Mesothelial cell of epicardium (in vitro differentiated cells): ENCODE measurements at regions not wholly inside any gene's neighbourhood (a gene's known extent, or its start where the extent isn't known, plus 50 kb on each side); places are given as distances from the start of the nearest gene placed in this dataset.

Experiments used
- DNase-seq, 2 experiments: peaks; one replicate each; pipeline ENCODE4 v3.0.0; 2021; ENCODE audit warnings: low spot score in 2 of 2; ENCODE audit not compliant: unreplicated experiment in 2 of 2
- H3K27ac Mint-ChIP-seq: 2 replicates; pipeline ENCODE4 v1.8.0; 2021; ENCODE audit warnings: mixed read lengths
- H3K27me3 Mint-ChIP-seq: 2 replicates; pipeline ENCODE4 v1.8.0; 2021; ENCODE audit warnings: low read depth, mixed read lengths
- H3K36me3 Mint-ChIP-seq: 2 replicates; pipeline ENCODE4 v1.8.0; 2021; ENCODE audit warnings: mixed read lengths
- H3K4me1 Mint-ChIP-seq: 2 replicates; pipeline ENCODE4 v1.8.0; 2021; ENCODE audit warnings: mixed read lengths
- H3K4me3 Mint-ChIP-seq: 2 replicates; pipeline ENCODE4 v1.8.0; 2021; ENCODE audit warnings: mild to moderate bottlenecking, moderate library complexity, mixed read lengths
- H3K9me3 Mint-ChIP-seq: 2 replicates; pipeline ENCODE4 v1.8.0; 2021; ENCODE audit warnings: mixed read lengths
- TF ChIP-seq, protein P1 (sequence below): fragments of 200-600 bp; sonication (generic); IDR thresholded peaks from one replicate; pipeline ENCODE4 v1.5.0; 2021; ENCODE audit warnings: antibody characterized with exemption; ENCODE audit not compliant: unreplicated experiment

DNA sequence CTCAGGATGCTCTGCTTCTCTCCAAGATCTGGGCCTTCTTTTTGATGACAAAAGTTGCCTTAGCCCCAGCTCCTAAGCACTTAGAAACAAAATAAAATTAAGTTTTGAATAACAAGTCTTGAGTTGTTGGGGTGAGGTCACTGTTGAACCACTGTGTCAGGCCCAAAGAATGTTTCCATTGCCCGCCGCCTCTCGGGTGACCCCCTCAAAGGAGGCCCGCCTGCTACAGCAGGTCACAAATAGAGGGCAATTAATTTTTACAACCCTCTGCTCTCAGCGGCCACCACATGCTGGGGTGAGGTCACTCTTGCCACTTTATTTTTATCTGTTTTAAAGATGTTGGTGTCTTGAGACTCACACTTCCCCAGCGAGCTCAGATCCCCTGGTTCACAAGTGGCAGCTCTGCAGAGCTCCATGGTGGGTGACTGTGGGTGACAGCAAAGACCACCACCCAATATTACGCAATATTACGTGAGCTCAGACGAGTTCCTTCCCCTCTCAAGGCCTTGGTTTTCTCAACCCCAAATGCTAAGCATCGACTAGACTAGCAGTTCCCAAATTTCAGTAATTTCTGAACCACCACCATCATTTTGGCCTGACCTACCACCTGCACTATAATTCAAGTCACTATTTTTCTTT is 247.7 kb upstream of the PMEPA1 start:
- DNase-seq: no peak
- H3K36me3 Mint-ChIP-seq: no peaks in the 10 kb centered on the region
- TF ChIP-seq, protein P1, sequence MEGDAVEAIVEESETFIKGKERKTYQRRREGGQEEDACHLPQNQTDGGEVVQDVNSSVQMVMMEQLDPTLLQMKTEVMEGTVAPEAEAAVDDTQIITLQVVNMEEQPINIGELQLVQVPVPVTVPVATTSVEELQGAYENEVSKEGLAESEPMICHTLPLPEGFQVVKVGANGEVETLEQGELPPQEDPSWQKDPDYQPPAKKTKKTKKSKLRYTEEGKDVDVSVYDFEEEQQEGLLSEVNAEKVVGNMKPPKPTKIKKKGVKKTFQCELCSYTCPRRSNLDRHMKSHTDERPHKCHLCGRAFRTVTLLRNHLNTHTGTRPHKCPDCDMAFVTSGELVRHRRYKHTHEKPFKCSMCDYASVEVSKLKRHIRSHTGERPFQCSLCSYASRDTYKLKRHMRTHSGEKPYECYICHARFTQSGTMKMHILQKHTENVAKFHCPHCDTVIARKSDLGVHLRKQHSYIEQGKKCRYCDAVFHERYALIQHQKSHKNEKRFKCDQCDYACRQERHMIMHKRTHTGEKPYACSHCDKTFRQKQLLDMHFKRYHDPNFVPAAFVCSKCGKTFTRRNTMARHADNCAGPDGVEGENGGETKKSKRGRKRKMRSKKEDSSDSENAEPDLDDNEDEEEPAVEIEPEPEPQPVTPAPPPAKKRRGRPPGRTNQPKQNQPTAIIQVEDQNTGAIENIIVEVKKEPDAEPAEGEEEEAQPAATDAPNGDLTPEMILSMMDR: no peak
- peaks cover 33% of the 10 kb centered on the region for H3K27me3 Mint-ChIP-seq
- no peaks in the 10 kb centered on the region for H3K9me3 Mint-ChIP-seq
- H3K4me3 Mint-ChIP-seq: no peak overlapping the region
- H3K4me1 Mint-ChIP-seq: peaks cover 17% of the 10 kb centered on the region
- no peak overlapping the region for H3K27ac Mint-ChIP-seq

DNA sequence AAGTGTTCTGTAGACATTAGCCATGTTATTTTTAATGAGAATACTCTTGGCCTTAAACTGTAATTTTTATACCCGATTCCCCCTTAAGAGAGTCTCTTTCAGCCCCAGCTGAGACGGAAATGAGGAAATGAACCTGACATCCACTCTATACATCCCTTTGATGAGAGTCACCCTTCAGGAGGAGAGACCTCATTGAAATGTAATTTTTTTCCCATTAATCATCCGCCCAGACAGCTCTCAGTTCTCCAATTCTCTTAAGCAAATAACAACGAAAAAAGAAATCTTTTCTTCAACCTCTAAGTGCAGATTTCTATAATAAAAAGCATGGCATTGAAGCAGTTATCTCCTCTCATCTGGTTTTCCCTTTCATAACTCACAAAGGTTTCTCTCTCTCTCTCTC is 243.8 kb upstream of the PMEPA1 start:
- Mint-ChIP-seq H3K4me3 (no peak overlapping the region), H3K4me1 (peaks cover 9% of the 10 kb centered on the region), H3K27me3 (peaks cover 27% of the 10 kb centered on the region), H3K27ac (no peak overlapping the region), H3K9me3 (no peaks in the 10 kb centered on the region), H3K36me3 (no peaks in the 10 kb centered on the region)
- no peak for DNase-seq
- TF ChIP-seq, protein P1: no peak

DNA sequence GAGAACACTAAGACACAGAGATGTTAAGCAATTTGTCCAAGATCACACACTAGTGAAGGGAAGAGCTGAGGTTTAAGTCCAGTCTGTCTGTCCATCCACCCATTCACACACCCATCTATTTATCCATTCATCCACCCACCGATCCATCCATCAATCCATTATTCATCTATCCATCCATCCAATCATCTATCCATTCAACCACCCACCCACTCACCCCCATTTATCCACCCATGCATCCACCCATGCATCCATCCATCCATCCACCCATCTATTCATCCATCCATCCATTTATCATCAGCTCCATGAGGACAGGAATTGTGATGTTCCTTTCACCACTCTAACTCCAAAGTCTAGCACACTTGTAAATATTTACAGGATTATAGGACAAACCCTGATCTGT is 242.3 kb upstream of the PMEPA1 start:
- no peaks in the 10 kb centered on the region for H3K36me3 Mint-ChIP-seq
- H3K27ac Mint-ChIP-seq: no peak overlapping the region
- H3K4me3 Mint-ChIP-seq: no peak overlapping the region
- H3K4me1 Mint-ChIP-seq: no peaks in the 10 kb centered on the region
- TF ChIP-seq, protein P1: no peak
- H3K27me3 Mint-ChIP-seq: peaks cover 26% of the 10 kb centered on the region
- no peaks in the 10 kb centered on the region for H3K9me3 Mint-ChIP-seq
- no peak for DNase-seq

DNA sequence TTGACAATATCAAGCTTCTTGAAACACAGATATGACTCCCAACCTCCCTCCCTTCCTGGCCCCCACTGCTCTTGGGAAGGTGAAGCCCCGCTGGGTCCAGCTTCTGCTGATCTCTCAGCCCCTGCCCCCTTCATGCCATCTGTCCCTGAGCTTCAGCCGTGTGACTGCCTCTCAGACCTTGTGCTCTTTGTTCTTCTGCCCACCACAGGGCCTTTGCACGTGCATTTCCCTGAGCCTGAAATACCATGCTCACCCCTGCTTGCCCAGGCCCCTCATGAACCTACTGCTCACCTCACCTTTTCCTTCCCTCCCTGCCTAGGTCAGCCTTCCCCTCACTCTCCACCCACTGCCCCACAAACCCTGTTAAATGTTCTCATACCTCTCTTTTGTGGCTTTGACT is 241.7 kb upstream of the PMEPA1 start:
- no peaks in the 10 kb centered on the region for H3K9me3 Mint-ChIP-seq
- H3K36me3 Mint-ChIP-seq: no peaks in the 10 kb centered on the region
- H3K4me1 Mint-ChIP-seq: no peaks in the 10 kb centered on the region
- H3K4me3 Mint-ChIP-seq: no peak overlapping the region
- H3K27ac Mint-ChIP-seq: no peak overlapping the region
- DNase-seq: no peak
- TF ChIP-seq, protein P1: no peak
- H3K27me3 Mint-ChIP-seq: peaks cover 23% of the 10 kb centered on the region

DNA sequence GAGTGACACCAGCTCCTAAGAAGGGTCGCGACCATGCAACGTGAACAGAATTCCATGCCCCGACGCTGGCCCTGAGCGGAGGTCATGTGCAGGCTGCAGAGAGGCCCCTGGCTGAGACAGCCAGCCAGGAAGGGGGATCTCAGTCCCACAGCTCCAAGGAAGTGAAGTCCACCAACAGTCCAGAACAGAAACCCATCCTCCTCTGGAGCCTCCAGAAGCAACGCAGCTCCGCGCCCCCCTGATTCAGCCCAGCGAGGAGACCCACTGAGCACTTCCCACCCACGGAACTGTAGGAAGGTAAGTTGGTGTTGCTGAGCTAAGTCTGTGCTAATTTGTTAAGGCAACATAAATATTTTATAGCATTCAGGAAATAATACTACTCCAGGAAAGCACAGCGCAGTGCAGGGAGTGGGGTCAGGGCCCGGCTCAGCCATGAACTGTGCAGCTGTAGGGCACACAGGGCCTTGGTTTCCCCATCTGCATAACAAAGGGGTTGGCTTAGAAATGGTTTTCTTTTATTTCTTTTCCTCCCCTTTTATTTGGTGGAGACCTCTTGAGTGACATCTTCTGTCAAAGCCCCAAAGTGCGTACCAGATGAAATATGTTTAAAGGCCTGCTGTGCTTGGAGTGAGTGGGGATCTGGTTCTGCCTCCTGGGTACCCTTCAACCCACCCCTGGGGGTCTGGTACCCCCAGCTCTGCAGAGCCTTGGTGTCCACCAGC is 241.1 kb upstream of the PMEPA1 start:
- Mint-ChIP-seq H3K27me3 (peaks cover 18% of the 10 kb centered on the region), H3K27ac (no peak overlapping the region), H3K36me3 (no peaks in the 10 kb centered on the region), H3K4me1 (no peaks in the 10 kb centered on the region), H3K4me3 (no peak overlapping the region), H3K9me3 (no peaks in the 10 kb centered on the region)
- TF ChIP-seq, protein P1: no peak
- no peak for DNase-seq
